GM18861 (cell line): ENCODE measurements at regions not wholly inside any gene's neighbourhood (a gene's known extent, or its start where the extent isn't known, plus 50 kb on each side); places are given as distances from the start of the nearest gene placed in this dataset.

Experiments used
- ATAC-seq: cut with Tn5 transposase; IDR thresholded peaks from one replicate; pipeline ENCODE4 v1.9.1; 2021; ENCODE audit not compliant: unreplicated experiment

DNA sequence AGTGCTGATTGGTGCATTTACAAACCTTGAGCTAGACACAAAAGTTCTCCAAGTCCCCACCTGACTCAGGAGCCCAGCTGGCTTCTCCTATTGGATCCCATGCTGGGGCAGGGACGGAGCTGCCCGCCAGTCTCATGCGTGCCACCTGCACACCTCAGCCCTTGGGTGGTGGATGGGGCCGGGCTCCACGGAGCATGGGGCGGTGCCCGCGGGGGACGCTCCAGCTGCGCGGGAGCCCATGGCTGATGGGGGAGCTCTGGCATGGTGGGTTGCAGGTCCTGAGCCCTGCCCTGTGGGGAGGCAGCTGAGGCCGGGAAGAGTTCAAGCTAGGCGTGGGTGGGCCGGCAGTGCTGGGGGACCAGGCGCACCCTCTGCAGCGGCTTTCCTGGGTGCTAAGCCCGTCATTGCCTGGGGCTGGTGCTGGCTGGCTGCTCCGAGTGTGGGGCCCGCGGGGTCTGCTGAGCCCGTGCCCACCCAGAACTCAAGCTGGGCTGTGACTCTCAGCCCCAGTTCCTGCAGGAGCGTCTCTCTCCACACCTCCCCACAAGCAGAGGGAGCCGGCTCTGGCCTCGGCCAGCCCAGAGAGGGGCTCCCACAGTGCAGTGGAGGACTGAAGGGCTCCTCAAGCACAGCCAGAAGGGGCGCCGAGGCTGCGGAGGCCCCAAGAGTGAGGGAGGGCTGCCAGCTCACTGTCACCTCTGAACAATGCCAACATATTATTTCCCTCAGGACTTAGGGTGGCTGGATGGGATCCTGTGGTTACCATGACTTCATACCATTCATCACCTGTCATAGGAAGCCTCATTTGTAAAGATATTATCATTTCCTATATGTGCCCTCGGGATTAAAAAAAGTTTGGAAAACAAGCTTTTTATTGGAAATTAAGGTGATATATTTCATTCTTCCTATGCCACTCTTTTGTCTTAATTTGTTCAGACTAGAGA, 688.7 kb downstream of the ETS1 start:
- no peak for ATAC-seq

DNA sequence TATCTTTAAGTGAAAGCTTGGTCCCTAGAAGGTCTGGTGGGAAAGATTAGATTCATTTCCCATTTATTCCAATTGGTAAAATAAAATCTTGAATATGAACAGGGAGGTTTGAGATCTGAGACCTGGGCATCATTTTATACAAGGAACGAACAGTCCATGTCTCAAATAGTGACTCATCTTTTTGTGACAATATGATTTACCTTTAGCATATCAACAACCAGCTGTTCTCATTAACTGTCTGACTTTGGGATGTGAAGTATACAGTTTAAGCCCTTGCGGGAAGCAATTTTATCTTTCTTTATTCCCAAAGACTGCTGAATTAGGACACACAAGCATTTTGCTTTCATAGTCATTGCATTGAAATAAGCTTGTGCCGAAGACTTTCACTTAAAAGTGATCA, 691.6 kb downstream of the ETS1 start:
- no peak for ATAC-seq

DNA sequence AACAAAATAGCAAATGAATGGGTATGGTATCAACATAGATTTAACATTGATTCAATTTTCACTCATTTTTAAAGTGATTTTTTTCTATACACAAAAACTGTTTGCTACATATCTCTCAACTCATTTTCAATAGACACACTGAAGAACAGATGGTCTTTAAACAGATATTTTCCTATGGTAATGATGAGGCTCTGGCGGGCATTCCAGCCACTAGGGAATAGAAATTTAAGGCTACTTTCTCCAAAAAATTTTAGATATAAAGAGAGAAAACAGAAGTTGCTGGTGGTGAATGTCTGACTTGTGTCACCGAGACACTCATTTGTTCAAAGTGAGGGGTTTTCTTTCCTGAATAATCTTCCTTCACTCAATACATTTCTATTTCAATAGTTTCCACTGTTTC, 693.0 kb downstream of the ETS1 start:
- ATAC-seq: no peak

DNA sequence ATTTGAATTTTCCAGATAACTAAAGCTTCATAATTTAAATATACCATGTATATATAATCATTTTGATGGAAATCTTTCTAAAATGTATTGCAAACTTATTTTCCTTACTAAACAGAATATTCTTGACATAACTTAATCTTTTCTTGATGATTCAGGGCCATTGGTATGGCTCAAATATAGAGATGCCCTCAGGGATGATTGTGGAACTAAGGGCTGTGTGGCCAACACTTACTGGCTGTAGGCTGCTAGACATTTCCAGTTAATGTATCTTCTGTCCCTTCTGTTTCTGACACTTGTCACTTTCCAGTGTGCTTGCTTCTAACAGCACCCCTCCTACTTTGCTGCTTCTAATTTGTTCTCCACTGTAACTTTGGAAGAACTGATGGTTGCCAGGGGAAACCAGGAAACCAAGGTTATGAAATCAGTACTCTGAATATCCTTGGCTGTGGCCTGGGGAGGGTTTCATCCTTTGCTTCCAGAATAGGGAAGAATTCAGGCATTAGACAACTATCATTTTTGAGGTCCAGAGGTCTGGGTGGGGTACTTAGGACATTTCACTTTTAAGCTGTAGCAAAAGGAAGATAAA, 697.2 kb downstream of the ETS1 start:
- no peak for ATAC-seq

GRCh38 chr11:127888386-127888785, 699.0 kb downstream of the ETS1 start:
- no peak for ATAC-seq

DNA sequence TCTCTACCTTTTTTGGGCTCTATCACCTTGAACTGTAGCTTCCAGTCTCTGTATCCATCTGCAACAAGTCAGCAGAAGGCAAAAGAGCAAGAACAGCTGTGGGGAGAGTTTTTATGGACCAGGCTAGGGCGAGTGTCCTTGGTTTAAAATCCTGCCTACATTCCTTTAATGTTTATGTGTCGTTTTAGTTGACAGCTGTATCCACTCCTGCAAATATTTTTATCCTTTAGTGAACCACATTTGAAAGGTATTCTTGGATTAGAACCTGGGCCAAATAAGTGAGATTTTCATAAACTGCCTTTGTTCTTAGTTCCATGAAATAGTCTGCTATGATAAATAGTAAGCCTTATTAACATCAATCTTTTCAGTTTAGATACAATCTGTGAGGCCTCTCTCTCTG, 712.2 kb downstream of the ETS1 start:
- ATAC-seq: no peak

DNA sequence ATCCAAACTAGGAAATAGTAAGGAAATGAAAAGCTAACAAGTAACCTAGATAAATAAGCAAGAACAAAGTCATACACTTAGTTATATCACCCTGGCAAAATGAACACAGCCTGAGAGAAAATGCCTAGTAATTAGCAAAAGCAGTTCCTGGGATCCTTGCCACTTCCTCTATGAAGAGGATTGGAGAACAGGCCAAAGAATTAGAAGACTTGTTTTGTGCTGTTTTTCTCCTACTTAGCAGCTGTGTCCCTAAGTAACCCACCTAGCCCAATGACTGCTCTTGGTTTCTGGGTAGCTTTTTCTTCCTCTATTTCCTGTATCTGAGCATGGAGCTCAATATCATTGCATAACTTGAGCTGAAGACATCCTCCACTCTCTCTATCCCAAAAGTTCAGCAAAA, 713.9 kb downstream of the ETS1 start:
- ATAC-seq: no peak

GRCh38 chr11:127866109-127866508, 721.2 kb downstream of the ETS1 start:
- no peak for ATAC-seq

- ATAC-seq: no peak
Observed at GRCh38 chr11:127864861-127865260, 722.5 kb downstream of the ETS1 start.

DNA sequence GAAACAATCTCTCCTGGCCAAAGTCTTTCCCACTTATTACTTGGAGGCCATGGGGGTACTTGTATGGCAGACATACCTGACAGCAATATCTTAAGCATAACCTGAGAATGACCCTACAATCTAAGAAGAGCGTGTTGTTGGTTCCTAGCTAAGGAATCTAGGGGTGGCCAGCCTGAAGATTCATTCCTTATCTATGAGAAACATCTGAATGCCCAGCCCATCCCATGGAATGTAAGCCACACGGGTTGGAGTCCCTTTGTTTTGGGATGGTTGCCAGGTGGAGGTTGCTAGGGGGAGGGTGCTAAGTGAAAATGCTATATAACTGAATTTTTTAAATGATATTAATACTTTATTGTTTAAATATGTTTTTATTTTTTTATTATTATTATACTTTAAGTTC, 725.0 kb downstream of the ETS1 start:
- ATAC-seq: no peak

DNA sequence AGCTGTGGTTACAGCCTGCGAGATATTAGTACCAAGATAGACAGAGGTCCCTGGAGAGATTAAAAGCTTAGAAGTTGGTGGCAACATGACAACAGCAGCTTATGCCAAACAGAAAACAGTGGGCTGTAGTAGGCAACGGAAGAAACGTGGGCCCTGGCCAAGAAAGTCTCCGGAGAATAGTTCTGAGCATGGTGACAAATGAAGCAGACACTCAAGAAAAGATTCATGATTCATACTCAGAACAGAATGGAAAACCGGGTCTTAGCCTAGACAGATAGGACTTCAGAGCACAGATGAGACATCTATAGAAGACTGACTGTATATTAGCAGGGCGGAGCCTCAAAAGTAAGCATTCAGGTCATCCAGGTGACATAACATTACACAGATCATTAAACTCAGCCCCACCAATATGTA, 727.4 kb downstream of the ETS1 start:
- no peak for ATAC-seq

GRCh38 chr11:127844876-127845275, 742.5 kb downstream of the ETS1 start:
- ATAC-seq: no peak

GRCh38 chr11:127843483-127844396, 743.6 kb downstream of the ETS1 start:
- no peak for ATAC-seq

GRCh38 chr11:127825183-127825582, 762.2 kb downstream of the ETS1 start:
- ATAC-seq: no peak

DNA sequence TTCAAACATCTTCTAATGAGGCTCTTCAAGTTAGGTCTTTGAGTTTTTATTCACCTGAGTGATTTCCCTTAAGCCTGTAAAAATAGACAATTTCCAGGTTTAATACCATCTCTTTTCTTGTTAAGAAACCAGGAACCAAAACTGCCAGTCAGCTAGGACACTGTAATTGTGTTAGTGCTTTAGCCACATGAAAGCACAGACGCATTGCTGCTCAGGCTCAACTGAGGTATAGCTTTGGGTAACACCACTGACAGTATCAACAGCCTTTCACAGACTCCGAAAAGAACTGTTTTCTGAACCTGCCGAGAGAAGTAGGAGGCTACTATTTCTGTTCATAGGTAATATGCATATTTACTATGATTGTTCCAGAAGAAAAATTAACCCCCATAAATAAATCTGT, 768.7 kb downstream of the ETS1 start:
- ATAC-seq: no peak

DNA sequence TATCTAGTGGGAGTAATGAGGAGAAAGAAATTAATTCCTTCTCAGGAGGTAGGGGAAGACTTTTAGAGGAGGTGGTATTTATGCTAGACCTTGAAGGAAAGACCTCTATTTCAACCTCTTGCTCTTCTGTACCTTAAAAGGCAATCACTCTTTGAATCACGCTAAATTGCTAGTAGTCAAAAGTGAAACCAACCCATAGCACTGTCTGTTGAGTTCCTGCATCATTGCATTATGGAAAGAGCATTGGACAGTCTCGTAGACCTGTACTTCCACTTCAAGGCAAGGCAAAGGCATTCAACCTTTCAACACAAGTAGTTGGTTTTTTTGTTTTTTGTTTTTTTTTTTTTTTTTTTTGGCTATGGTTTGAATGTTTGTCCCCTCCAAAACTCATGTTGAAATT, 770.4 kb downstream of the ETS1 start:
- no peak for ATAC-seq

DNA sequence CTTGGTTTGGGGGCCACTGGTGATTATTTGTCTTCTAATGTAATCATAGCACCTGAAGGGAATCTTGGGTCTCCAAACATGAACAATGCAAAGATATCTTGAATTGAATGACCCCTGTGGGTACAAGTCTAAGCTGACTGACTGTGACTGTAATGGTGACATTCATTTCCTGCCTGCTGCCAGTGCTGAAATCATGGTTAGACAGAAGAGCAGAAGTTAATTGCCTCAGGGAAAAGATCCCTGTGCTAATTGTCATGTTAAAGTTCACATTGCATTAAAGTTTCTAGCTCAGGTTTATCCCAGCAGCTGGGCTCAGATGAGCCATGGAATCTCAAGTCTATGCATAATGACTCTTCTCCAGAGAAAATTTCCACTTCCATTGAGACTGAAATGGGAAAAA, 772.0 kb downstream of the ETS1 start:
- ATAC-seq: no peak

DNA sequence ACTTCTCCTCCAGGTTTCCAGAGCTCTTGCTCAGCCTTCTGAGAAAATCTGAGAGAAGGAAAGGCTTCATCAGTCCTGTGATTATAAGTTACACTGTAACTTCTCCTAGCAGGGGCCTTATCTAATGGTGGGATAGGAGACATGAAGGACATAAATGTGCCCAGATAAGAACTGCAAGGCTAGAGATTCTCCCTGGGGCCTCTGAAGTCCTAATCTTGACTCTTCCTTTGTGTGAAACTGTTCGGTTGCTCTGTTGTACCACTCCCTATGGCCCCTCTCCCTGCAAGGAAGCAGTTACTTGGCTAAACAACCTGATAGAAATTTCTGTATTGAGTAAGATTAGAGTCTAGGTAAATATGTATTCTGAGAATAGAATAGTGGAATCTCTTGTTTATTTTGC, 780.9 kb downstream of the ETS1 start:
- no peak for ATAC-seq

- no peak for ATAC-seq
Observed at GRCh38 chr11:127805771-127806170, 781.6 kb downstream of the ETS1 start.

DNA sequence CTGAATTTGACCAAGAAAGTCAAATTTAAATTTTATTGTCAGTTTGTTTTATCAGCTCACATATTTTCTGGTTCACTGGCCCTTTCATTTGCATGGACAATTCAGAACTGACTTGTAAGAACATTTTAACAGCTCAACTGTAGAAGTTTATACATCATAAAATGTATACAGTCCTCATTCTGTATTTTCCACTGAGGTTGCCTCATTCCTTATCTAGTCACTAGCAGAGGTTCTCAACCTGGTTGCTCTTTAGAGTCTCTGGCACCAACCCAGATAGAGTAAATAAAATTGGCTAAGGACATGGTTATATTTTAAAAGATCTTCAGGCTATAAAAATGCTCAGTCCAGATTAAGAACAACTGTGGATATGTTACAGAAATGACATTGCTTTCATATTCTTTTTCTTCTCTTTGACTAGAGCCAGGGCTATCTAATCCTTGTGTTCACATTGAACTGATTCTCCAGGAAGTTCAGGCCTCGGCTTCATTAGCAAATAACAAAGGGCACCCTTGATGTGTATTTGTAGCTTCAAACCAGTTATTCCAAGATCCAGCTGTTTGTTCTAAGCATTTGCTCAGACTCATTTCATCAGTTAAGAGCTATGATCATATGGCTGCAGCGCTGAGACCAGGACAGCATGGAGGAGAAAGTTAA, 782.5 kb downstream of the ETS1 start:
- no peak for ATAC-seq

DNA sequence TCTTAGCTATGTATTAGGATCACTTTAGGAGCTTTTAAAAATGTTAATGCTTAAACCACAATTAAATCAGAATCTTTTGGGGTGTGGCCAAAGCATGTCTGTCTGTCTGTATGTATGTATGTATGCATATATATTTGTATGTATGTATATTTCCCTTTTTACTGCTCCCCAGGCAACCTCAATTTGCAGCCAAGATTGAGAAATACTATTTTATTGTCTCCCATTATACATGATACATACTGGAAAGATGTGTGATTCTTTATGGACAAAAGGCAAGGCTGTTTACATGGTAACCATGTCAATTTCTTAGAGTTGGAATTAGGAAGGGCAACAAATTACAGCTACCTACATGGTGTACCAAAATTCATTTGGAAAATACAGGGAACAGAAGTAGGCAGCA, 783.6 kb downstream of the ETS1 start:
- ATAC-seq: no peak
